ENCODE measurements at regions not wholly inside any gene's neighbourhood (a gene's known extent, or its start where the extent isn't known, plus 50 kb on each side); places are given as distances from the start of the nearest gene placed in this dataset.

- no peak for DNase-seq (ENCODE audit: low spot score)
Measured at GRCh38 chr17:71335212-71335611, 785.6 kb upstream of the SOX9 start.

- DNase-seq (ENCODE audit: low spot score) = no peak
Measured at GRCh38 chr17:71337938-71338337, 782.9 kb upstream of the SOX9 start.

GRCh38 chr17:71338396-71338795 lies 782.4 kb upstream of the SOX9 start:
- DNase-seq (ENCODE audit: low spot score) = no peak

- DNase-seq (ENCODE audit: low spot score) = no peak
Measured at GRCh38 chr17:71339206-71339605, 781.6 kb upstream of the SOX9 start.

GRCh38 chr17:71342737-71343136 lies 778.1 kb upstream of the SOX9 start:
- no peak for DNase-seq (ENCODE audit: low spot score)

- DNase-seq (ENCODE audit: low spot score) = no peak
Measured at GRCh38 chr17:71349908-71350600, 770.8 kb upstream of the SOX9 start.

GRCh38 chr17:71360301-71360700 lies 760.5 kb upstream of the SOX9 start:
- no peak for DNase-seq (ENCODE audit: low spot score)

- no peak for DNase-seq (ENCODE audit: low spot score)
Measured at GRCh38 chr17:71361656-71362450, 759.0 kb upstream of the SOX9 start.

GRCh38 chr17:71363661-71364060 lies 757.2 kb upstream of the SOX9 start:
- no peak for DNase-seq (ENCODE audit: low spot score)

GRCh38 chr17:71371809-71372208 lies 749.0 kb upstream of the SOX9 start:
- no peak for DNase-seq (ENCODE audit: low spot score)

- no peak for DNase-seq (ENCODE audit: low spot score)
Measured at GRCh38 chr17:71375948-71376347, 744.9 kb upstream of the SOX9 start.

GRCh38 chr17:71376933-71377332 lies 743.9 kb upstream of the SOX9 start:
- DNase-seq (ENCODE audit: low spot score) = no peak

- no peak for DNase-seq (ENCODE audit: low spot score)
Measured at GRCh38 chr17:71378036-71378435, 742.8 kb upstream of the SOX9 start.

- DNase-seq (ENCODE audit: low spot score) = no peak
Measured at GRCh38 chr17:71378741-71379140, 742.1 kb upstream of the SOX9 start.

- DNase-seq (ENCODE audit: low spot score) = no peak
Measured at GRCh38 chr17:71379512-71379911, 741.3 kb upstream of the SOX9 start.

GRCh38 chr17:71380535-71380934 lies 740.3 kb upstream of the SOX9 start:
- DNase-seq (ENCODE audit: low spot score) = no peak

- DNase-seq (ENCODE audit: low spot score) = no peak
Measured at GRCh38 chr17:71380936-71381335, 739.9 kb upstream of the SOX9 start.

GRCh38 chr17:71383091-71383490 lies 737.7 kb upstream of the SOX9 start:
- DNase-seq (ENCODE audit: low spot score) = no peak

GRCh38 chr17:71387456-71387855 lies 733.4 kb upstream of the SOX9 start:
- DNase-seq (ENCODE audit: low spot score) = no peak

GRCh38 chr17:71392715-71393567 lies 727.9 kb upstream of the SOX9 start:
- no peak for DNase-seq (ENCODE audit: low spot score)

GRCh38 chr17:71395901-71396300 lies 724.9 kb upstream of the SOX9 start:
- no peak for DNase-seq (ENCODE audit: low spot score)

GRCh38 chr17:71396711-71397110 lies 724.1 kb upstream of the SOX9 start:
- DNase-seq (ENCODE audit: low spot score) = no peak

- DNase-seq (ENCODE audit: low spot score) = no peak
Measured at GRCh38 chr17:71398025-71398424, 722.8 kb upstream of the SOX9 start.
